HepG2 (cell line): ENCODE measurements at regions not wholly inside any gene's neighbourhood (a gene's known extent, or its start where the extent isn't known, plus 50 kb on each side); places are given as distances from the start of the nearest gene placed in this dataset.

Experiments
- ATAC-seq: fragments of 200-7000 bp; cut with Tn5 transposase; 3 replicates; pipeline ENCODE4 v1.9.1; 2020; ENCODE audit warnings: mild to moderate bottlenecking, moderate library complexity
- BruUV-seq: library from RNA; stranded (reverse); fragments of 400-500 nt; replicated peaks from 2 replicates; lab custom pipeline; 2021; lab: Mats Ljungman, UMichigan
- CTCF ChIA-PET: fragments of 300-600 bp; formaldehyde crosslinking; extraction: SDS; loops from one replicate; lab custom pipeline; 2021; ENCODE audit warnings: low total read pairs, inconsistent platforms, low intra/inter-chr PET ratio; lab: Yijun Ruan, JAX
- POLR2A ChIA-PET: fragments of 350-600 bp; sonication (Branson Sonifier 250); formaldehyde crosslinking; loops from one replicate; lab custom pipeline; 2020; ENCODE audit warnings: antibody characterized with exemption, inconsistent platforms; lab: Yijun Ruan, JAX
- DNase-seq: peaks from one replicate; pipeline ENCODE4 v3.0.0-alpha.2; 2015; ENCODE audit warnings: low spot score
- FAIRE-seq: peaks from 3 replicates; lab custom pipeline; 2011; peaks lifted over from hg19 to GRCh38; lab: Jason Lieb, UNC
- H2AFZ ChIP-seq: one replicate; pipeline ENCODE4 v1.6.1; 2011; ENCODE audit warnings: low read length, inconsistent platforms
- H3K27ac ChIP-seq: fragments of 300-600 bp; 3 replicates; pipeline ENCODE4 v1.8.0; 2011; ENCODE audit warnings: mixed run types, mild to moderate bottlenecking, mixed read lengths, low read length, inconsistent platforms; ENCODE audit not compliant: insufficient read depth; ENCODE audit errors: extremely low read length
- H3K27me3 ChIP-seq, 2 experiments: fragments of 200-600 bp in 1 of 2; 2 replicates in 1 of 2; 3 replicates in 1 of 2; pipeline versions ENCODE4 v1.6.0 to v1.8.0; 2011; ENCODE audit warnings: low read length in 2 of 2, mild to moderate bottlenecking in 2 of 2, moderate library complexity in 2 of 2, inconsistent platforms in 1 of 2; ENCODE audit not compliant: insufficient read depth in 2 of 2, control insufficient read depth in 1 of 2
- H3K36me3 ChIP-seq, 2 experiments: fragments of 200-600 bp in 1 of 2; replicated peaks in 1 of 2; 2 replicates in 1 of 2; 3 replicates in 1 of 2; pipeline versions ENCODE4 v1.5.1 to v1.8.0; 2011; ENCODE audit warnings: low read length in 2 of 2, inconsistent platforms in 1 of 2; ENCODE audit not compliant: insufficient read depth in 2 of 2, control insufficient read depth in 1 of 2
- H3K4me1 ChIP-seq: 2 replicates; pipeline ENCODE4 v1.5.1; 2012; ENCODE audit warnings: low read length, inconsistent platforms; ENCODE audit not compliant: insufficient read depth
- H3K4me2 ChIP-seq: 2 replicates; pipeline ENCODE4 v1.6.0; 2011; ENCODE audit warnings: low read depth, low read length, inconsistent platforms
- H3K4me3 ChIP-seq, 3 experiments: fragments of 200-600 bp in 1 of 3; sonication (generic), shearing (Covaris generic) in 1 of 3; replicated peaks in 1 of 3; 2 replicates each; pipeline ENCODE4 v1.5.1; 2011 to 2016; ENCODE audit warnings: low read length in 3 of 3, inconsistent platforms in 2 of 3, low read depth in 2 of 3, mild to moderate bottlenecking in 2 of 3, control low read depth in 1 of 3, mixed read lengths in 1 of 3; ENCODE audit not compliant: insufficient read depth in 1 of 3
- H3K79me2 ChIP-seq: one replicate; pipeline ENCODE4 v1.6.1; 2011; ENCODE audit warnings: low read length, inconsistent platforms; ENCODE audit not compliant: insufficient read depth
- H3K9ac ChIP-seq: 2 replicates; pipeline ENCODE4 v1.6.0; 2011; ENCODE audit warnings: mild to moderate bottlenecking, low read depth, low read length, inconsistent platforms; ENCODE audit not compliant: insufficient read depth
- H3K9me3 ChIP-seq: 2 replicates; pipeline ENCODE4 v1.5.1; 2012; ENCODE audit warnings: mild to moderate bottlenecking, low read length
- H4K20me1 ChIP-seq: 2 replicates; pipeline ENCODE4 v1.6.0; 2011; ENCODE audit warnings: inconsistent platforms, mild to moderate bottlenecking, low read length, moderate library complexity; ENCODE audit not compliant: insufficient read depth
- ATF5 ChIP-seq: sonication (generic); formaldehyde crosslinking; IDR thresholded peaks from 2 replicates; pipeline ENCODE4 v1.4.0; 2020; ENCODE audit warnings: mild to moderate bottlenecking, low read depth, missing genetic modification reagents
- DNMT3B ChIP-seq: conservative IDR thresholded peaks from 2 replicates; pipeline ENCODE4 v1.6.1; 2016; ENCODE audit warnings: missing biosample characterization, control low read depth
- TBP ChIP-seq: sonication (generic); formaldehyde crosslinking; IDR thresholded peaks from 2 replicates; pipeline ENCODE4 v1.5.0; 2020; ENCODE audit warnings: missing genetic modification reagents
- TRAFD1 ChIP-seq: sonication (generic); formaldehyde crosslinking; IDR thresholded peaks from 2 replicates; pipeline ENCODE4 v1.5.1; 2020; ENCODE audit warnings: missing genetic modification reagents, mild to moderate bottlenecking, borderline replicate concordance
- USF2 ChIP-seq, 2 experiments: sonication (generic) in 1 of 2; formaldehyde crosslinking in 1 of 2; IDR thresholded peaks; 2 replicates each; pipeline versions ENCODE4 v1.5.1 to v1.6.1; 2011 to 2020; ENCODE audit warnings: borderline replicate concordance in 1 of 2, low read depth in 1 of 2, low read length in 1 of 2, mild to moderate bottlenecking in 1 of 2, missing genetic modification reagents in 1 of 2, moderate library complexity in 1 of 2
- ZNF256 ChIP-seq: sonication (generic); formaldehyde crosslinking; conservative IDR thresholded peaks from 2 replicates; pipeline ENCODE4 v1.4.0; 2020; ENCODE audit warnings: missing genetic modification reagents
- ZNF263 ChIP-seq: sonication (generic); formaldehyde crosslinking; IDR thresholded peaks from 2 replicates; pipeline ENCODE4 v1.4.0; 2020; ENCODE audit warnings: missing genetic modification reagents
- ZNF513 ChIP-seq: sonication (generic); formaldehyde crosslinking; conservative IDR thresholded peaks from 2 replicates; pipeline ENCODE4 v1.5.0; 2020; ENCODE audit warnings: missing genetic modification reagents
- ZNF556 ChIP-seq: sonication (generic); formaldehyde crosslinking; IDR thresholded peaks from 2 replicates; pipeline ENCODE4 v1.4.0; 2020; ENCODE audit warnings: mild to moderate bottlenecking, missing genetic modification reagents, borderline replicate concordance
- ZNF713 ChIP-seq: sonication (generic); formaldehyde crosslinking; IDR thresholded peaks from 2 replicates; pipeline ENCODE4 v1.4.0; 2020; ENCODE audit warnings: mild to moderate bottlenecking, missing genetic modification reagents
- WGBS: methylation state at CpG from one replicate; pipeline ENCODE4 v1.1.6; 2017; ENCODE audit warnings: low lambda C conversion rate; 5-methylcytosine and 5-hydroxymethylcytosine counted together
- in situ Hi-C: cut with HindIII; loops from 2 replicates; pipeline ENCODE4 v1.10.0; 2017; ENCODE audit warnings: low pct_unique_long_range_greater_than_20kb; ENCODE audit not compliant: extremely low pct_ligation_motif_present
- intact Hi-C: fragments of 100-400 bp; cut with micrococcal nuclease; formaldehyde crosslinking; loops from one replicate; pipeline ENCODE4 v1.10.0; 2022; ENCODE audit not compliant: unreplicated experiment

GRCh38 chr4:171517883-171518282 lies 295.3 kb upstream of the GALNTL6 start:
- ChIA-PET CTCF (no interaction called here), POLR2A (no interaction called here)
- H3K4me3 ChIP-seq = no peak overlapping the region
- WGBS = no CpG with 5 or more reads among the region's 1 CpG
- H3K4me1 ChIP-seq = no peaks in the 10 kb centered on the region
- in situ Hi-C loops = no loop called here
- no TSS peak for BruUV-seq
- TF ChIP-seq ZNF556 (CRISPR knock-in tag) (no peak), TBP (CRISPR knock-in tag) (no peak)
- no peaks in the 10 kb centered on the region for H3K36me3 ChIP-seq
- no peak overlapping the region for H2AFZ ChIP-seq
- no peak overlapping the region for H3K9ac ChIP-seq
- DNase-seq = no peak
- H3K4me2 ChIP-seq = no peak overlapping the region
- no peaks in the 10 kb centered on the region for H3K79me2 ChIP-seq
- H4K20me1 ChIP-seq = no peaks in the 10 kb centered on the region
- no peak overlapping the region for H3K27ac ChIP-seq
- no peak for FAIRE-seq
- intact Hi-C loops = no loop called here
- no peaks in the 10 kb centered on the region for H3K9me3 ChIP-seq
- H3K27me3 ChIP-seq = no peaks in the 10 kb centered on the region
- ATAC-seq = no peak

- H4K20me1 ChIP-seq = no peaks in the 10 kb centered on the region
- no TSS peak for BruUV-seq
- intact Hi-C loops (no loop called here), in situ Hi-C loops (no loop called here)
- no peaks in the 10 kb centered on the region for H3K9me3 ChIP-seq
- H3K27me3 ChIP-seq = no peaks in the 10 kb centered on the region
- ATAC-seq (no peak), DNase-seq (no peak), FAIRE-seq (no peak)
- ChIA-PET CTCF (no interaction called here), POLR2A (no interaction called here)
- no peaks in the 10 kb centered on the region for H3K79me2 ChIP-seq
- H2AFZ ChIP-seq = no peak overlapping the region
- under 1% methylated on average over 3 of the region's 3 CpGs for WGBS
- no peak overlapping the region for H3K9ac ChIP-seq
- no peak overlapping the region for H3K4me3 ChIP-seq
- no peak overlapping the region for H3K27ac ChIP-seq
- H3K36me3 ChIP-seq = no peaks in the 10 kb centered on the region
- H3K4me1 ChIP-seq = no peaks in the 10 kb centered on the region
- H3K4me2 ChIP-seq = no peak overlapping the region
- TF ChIP-seq ZNF713 (CRISPR knock-in tag) = no peak
- no peak for TF ChIP-seq ZNF263 (CRISPR knock-in tag)
- TF ChIP-seq ZNF513 (CRISPR knock-in tag) = no peak
- no peak for TF ChIP-seq TRAFD1 (CRISPR knock-in tag)
- TF ChIP-seq USF2 (IDR thresholded peaks at IDR 0.05; ENCODE audit: low read depth, low read length) = no peak
- TF ChIP-seq USF2 (CRISPR knock-in tag; IDR thresholded peaks at IDR 0.05; ENCODE audit: borderline replicate concordance) = no peak
- no peak for TF ChIP-seq ZNF256 (CRISPR knock-in tag)
- TF ChIP-seq ATF5 (CRISPR knock-in tag) = no peak
- TF ChIP-seq DNMT3B (CRISPR knock-in tag) = no peak
Measured at GRCh38 chr4:171516694-171517093, 296.5 kb upstream of the GALNTL6 start.
